ENCODE measurements at regions not wholly inside any gene's neighbourhood (a gene's known extent, or its start where the extent isn't known, plus 50 kb on each side); places are given as distances from the start of the nearest gene placed in this dataset.

- TF ChIP-seq POLR2A (IDR thresholded peaks at IDR 0.05) = no peak
- TF ChIP-seq CTCF (IDR thresholded peaks at IDR 0.05) = no peak
These were observed 60.1 kb upstream of the TMEM132E start for GRCh38 chr17:34519282-34519681.
